NCI-H1436 treated with DMSO at 0.1 percent for 48 hours (cell line): ENCODE measurements at regions not wholly inside any gene's neighbourhood (a gene's known extent, or its start where the extent isn't known, plus 50 kb on each side); places are given as distances from the start of the nearest gene placed in this dataset.
A peak's percentile ranks its signal among the peaks of the same experiment; 100 is the strongest.

ENCODE experiments used
- DNase-seq: peaks from one replicate; lab custom pipeline; 2025; lab: John Stamatoyannopoulos, UW

GRCh38 chr14:22452330-22452729, 136.7 kb downstream of the DAD1 start:
- no peak for DNase-seq

- no peak for DNase-seq
Observed at GRCh38 chr14:22450266-22450665, 138.8 kb downstream of the DAD1 start.

- DNase-seq: no peak
Observed at GRCh38 chr14:22449600-22449905, 139.5 kb downstream of the DAD1 start.

GRCh38 chr14:22448905-22449599, 140.0 kb downstream of the DAD1 start:
- no peak for DNase-seq

- DNase-seq: no peak
Observed at GRCh38 chr14:22448035-22448904, 140.8 kb downstream of the DAD1 start.

- DNase-seq: no peak
Observed at GRCh38 chr14:22438742-22439141, 150.3 kb downstream of the DAD1 start.

GRCh38 chr14:22434901-22435550, 154.0 kb downstream of the DAD1 start:
- no peak for DNase-seq

- DNase-seq: no peak
Observed at GRCh38 chr14:22434030-22434429, 155.0 kb downstream of the DAD1 start.

GRCh38 chr14:22433069-22433468, 156.0 kb downstream of the DAD1 start:
- DNase-seq: no peak

- peak; percentile 1 for DNase-seq
Observed at GRCh38 chr14:22432348-22432976, 156.6 kb downstream of the DAD1 start.

- DNase-seq: no peak
Observed at GRCh38 chr14:22429546-22430294, 159.3 kb downstream of the DAD1 start.

GRCh38 chr14:22428700-22429291, 160.2 kb downstream of the DAD1 start:
- DNase-seq: no peak

GRCh38 chr14:22427771-22428231, 161.2 kb downstream of the DAD1 start:
- DNase-seq: no peak

GRCh38 chr14:22426711-22427110, 162.3 kb downstream of the DAD1 start:
- no peak for DNase-seq

GRCh38 chr14:22423958-22424357, 165.1 kb downstream of the DAD1 start:
- no peak for DNase-seq

- DNase-seq: no peak
Observed at GRCh38 chr14:22422238-22422637, 166.8 kb downstream of the DAD1 start.

- no peak for DNase-seq
Observed at GRCh38 chr14:22420598-22421186, 168.3 kb downstream of the DAD1 start.

GRCh38 chr14:22419620-22420019, 169.4 kb downstream of the DAD1 start:
- no peak for DNase-seq

- DNase-seq: no peak
Observed at GRCh38 chr14:22418631-22419030, 170.4 kb downstream of the DAD1 start.

GRCh38 chr14:22417914-22418313, 171.1 kb downstream of the DAD1 start:
- no peak for DNase-seq

- DNase-seq: no peak
Observed at GRCh38 chr14:22416193-22416592, 172.8 kb downstream of the DAD1 start.
